ENCODE measurements at regions not wholly inside any gene's neighbourhood (a gene's known extent, or its start where the extent isn't known, plus 50 kb on each side); places are given as distances from the start of the nearest gene placed in this dataset.

DNA sequence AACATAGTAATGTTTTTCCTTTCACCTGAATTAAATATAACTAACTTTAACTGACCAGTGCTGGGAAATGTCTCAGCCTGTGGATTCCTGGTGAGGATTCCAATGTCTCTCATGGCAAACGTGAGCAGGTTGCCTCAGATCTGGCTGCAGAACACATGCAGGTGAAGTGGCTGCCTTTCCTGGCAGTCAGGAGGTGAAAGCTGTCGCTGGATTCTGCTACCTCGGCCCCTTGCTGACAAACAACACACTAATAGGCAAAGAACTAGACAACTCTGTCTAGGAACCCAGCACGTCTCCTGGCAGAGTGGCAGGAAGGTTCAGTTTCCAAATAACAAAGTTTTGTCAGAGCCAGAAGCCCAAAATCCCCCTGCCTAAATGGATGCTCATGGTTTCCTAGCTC is 400.8 kb upstream of the PPP2R3A start:
- TF ChIP-seq CTCF (IDR thresholded peaks at IDR 0.05 in 8 of 11, conservative IDR thresholded peaks at IDR 0.05 in 3 of 11) = no peak
- TF ChIP-seq POLR2A (IDR thresholded peaks at IDR 0.05) = no peak
- TF ChIP-seq POLR2AphosphoS5 (IDR thresholded peaks at IDR 0.05) = no peak

Data from spleen (tissue), 7 donors.